Hematopoietic multipotent progenitor cell treated with erythropoietin and hydrocortisone succinate and interleukin-3 and kit ligand, for 8 days (in vitro differentiated cells): ENCODE measurements at regions not wholly inside any gene's neighbourhood (a gene's known extent, or its start where the extent isn't known, plus 50 kb on each side); places are given as distances from the start of the nearest gene placed in this dataset.

ENCODE experiments used
- DNase-seq: peaks from one replicate; pipeline ENCODE4 v3.0.0-alpha.2; 2015

DNA sequence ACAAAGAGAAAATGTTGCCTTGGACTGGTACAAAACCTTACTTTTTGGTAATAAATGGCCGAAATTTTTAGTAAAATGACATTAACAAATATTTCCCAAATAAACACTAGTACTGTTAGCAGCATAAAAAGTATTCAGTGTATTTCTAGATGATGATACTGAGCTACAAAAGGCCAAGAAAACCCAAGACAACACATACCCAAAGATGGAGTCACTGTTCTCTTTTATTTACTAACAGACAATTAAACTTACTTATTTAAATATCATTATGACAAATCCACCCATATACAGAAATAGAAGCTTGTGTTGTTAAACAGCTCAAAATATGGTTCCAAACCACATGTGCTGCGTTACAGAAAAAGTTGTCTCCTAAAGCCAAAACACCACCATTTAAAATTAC lies 239.9 kb downstream of the ZEB2 start:
- DNase-seq = no peak

- DNase-seq = no peak
Measured at GRCh38 chr2:144279165-144279564, 240.8 kb downstream of the ZEB2 start.

DNA sequence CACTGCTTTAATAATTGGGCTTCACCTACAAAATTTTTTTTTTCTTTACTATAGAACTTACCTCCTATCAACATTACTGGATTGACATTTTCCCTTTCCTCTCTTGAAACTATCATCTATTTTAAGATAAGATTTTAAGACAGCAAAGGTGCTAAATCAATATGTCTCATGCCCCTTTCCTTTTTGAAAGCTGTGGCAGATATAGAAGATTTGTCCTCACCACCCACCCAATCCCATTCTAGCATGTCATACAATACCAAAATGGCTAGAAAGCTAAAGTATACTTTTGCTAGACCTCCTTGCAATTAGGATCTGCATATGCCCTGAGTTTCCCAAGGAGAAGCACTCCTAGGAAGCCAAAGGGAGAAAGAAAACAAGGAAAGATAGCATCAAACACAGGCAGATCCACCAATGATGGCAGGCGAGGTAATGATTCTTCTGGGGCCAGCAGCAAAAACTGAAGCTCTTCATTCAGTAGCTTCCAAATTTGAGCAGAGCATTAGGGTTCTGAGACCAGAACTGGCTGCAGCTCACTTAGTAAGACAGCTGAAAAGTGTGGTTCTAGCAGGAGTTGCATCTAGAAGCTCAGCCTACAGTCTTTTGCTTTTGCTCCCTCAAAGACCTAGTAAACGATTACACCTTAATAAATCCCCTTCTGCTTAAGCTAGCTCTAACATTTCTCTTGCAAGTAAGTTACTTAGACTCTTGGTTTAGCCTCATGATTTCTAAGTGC lies 242.1 kb downstream of the ZEB2 start:
- no peak for DNase-seq

DNA sequence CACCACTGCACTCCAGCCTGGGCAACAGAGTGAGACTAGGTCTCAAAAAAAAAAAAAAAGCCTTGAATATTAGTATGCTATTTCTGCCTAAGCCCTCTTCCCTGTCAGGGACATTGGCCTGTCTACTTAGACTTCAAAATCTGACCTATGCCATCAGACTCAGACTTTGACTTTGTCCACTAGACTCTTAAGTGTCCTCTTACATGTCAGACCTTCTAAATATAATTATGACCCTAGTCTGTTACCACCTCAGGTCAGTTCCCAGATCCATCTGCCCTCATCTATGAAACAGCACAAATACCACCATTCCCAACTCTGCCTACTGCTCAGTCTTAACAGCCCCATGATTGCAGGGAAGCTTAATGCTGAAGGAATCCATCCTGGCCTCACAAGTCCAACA lies 244.6 kb downstream of the ZEB2 start:
- DNase-seq = no peak

GRCh38 chr2:144274131-144274530 lies 245.8 kb downstream of the ZEB2 start:
- no peak for DNase-seq

DNA sequence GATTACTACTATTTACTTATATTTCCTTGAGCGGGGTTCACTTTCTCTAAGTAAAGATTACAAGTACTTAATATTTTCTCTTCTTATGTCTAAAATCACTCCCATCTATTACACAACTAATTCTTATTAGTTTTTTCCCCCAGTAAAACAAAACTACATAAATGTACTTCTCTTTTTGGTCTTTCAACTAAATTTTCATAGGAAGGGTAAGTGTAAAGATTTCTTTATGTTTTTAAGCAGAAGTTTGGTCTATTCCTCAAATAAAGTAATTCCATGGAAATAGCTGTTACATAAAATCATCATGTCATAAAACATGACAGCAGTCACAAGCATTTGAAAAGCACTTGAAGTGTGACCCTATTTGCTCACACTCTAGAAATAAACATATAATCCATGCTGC lies 249.0 kb downstream of the ZEB2 start:
- DNase-seq = no peak

DNA sequence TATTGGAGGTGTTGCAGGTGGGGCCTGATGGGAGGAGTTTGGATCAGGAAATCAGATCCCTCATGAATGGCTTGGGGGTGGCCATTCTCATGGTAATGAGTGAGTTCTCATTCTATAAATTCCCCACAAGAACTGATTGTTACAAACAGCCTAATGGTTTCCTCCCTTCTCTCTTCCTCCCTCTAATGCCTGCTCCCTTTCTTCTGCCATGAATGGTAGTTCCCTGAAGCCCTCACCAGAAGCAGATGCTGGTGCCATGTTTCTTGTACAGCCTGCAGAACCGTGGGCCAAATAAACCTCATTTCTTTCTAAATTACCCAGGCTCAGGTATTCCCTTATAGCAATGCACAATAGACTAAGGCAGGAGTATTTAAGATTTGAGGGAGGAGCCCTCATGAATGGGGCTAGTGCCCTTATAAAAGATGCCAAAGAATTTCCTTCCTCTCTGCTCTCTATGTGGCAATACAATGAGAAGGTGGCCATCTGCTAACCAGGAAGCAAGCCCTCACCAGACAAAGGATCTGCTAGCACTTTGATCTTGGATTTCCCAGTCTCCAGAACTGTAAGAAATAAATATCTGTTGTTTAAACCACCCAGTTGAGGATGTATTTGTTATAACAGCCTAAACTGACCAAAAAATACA lies 251.8 kb downstream of the ZEB2 start:
- DNase-seq = no peak

GRCh38 chr2:144267239-144267638 lies 252.7 kb downstream of the ZEB2 start:
- DNase-seq = peak; percentile 78

DNA sequence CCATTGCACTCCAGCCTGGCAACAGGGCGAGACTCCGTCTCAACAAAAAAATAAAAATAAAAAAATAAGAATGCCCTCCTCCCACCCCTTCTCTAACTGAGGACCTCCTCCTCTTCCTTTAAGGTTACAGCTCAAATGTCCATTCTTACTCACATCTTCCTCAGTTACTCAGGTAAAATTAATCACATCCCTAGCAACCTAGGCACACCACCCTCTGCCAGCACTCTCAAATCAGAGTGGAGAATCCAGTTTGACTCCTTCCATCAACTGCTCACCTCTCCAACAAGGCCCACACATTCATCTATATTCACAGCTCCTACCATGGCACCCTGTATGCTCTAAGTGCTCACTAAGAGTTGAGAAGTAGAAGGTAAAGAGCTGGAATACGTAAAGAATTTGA lies 254.3 kb downstream of the ZEB2 start:
- DNase-seq = no peak

GRCh38 chr2:144261966-144262365 lies 258.0 kb downstream of the ZEB2 start:
- DNase-seq = no peak

DNA sequence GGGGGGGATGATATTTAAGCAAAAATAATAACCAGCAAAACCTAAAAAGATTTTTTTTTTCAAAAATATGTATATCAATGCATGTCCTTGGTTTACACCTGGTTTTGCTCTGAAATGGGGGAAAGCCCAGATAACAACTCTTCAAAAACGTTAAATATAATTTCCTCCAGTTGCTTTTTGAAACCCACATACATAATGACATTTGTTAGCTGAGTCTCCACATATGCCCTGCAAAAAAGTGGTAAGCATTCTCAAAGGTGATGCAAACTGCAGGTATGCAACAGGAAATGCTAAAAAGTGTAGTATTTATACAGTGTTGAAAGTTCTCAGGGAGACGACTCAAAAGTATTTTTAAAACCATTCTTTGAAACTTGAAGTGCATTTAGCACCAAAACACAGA lies 258.6 kb downstream of the ZEB2 start:
- DNase-seq = no peak

DNA sequence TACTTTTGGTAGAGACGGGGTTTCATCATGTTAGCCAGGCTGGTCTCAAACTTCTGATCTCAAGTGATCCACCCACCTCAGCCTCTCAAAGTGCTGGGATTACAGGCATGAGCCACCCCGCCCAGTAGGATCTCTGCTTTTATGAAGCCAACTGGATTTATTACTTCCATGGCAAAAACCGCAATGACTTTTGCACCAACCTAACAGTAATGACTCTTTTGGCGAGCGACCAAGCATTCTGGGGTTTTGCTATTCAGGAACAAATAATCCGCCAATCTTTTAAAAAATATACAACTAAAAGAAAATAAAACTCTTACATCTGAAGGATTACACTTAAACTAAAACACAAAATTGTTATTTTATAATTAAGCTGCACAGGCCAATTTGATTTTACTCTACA lies 260.6 kb downstream of the ZEB2 start:
- DNase-seq = no peak

- no peak for DNase-seq
Measured at GRCh38 chr2:144258154-144258553, 261.8 kb downstream of the ZEB2 start.

DNA sequence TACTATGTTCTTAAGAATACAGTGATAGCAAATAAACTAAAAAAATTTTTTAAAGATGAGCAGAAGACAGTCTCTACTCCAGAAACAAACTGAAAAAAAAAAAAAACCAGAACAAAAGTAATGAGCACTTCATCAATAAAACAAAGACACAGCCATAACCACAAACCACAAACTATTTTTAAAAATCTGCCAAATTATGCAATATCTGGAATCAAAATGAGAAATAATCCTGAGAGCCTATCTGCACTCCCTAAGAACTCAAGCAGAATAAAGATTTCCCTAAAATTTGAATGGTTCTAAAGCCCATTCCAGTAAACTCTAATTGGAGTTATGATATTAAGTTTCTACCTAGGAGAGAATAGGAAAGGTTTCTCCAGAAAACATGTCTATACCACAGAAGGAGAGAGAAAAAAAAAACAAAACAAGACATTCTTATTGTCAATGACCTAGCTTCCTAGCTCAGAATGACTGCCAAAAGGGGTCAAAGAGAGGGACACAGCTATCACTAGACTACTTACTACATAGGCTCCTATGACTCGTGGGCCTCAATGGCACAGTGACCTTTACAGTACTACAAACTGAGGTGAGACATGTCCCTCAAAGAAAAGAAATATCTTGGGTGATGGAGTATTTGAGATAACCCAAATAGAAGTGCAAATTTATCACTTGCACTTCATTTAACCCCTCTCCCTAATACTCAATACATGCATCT lies 262.8 kb downstream of the ZEB2 start:
- no peak for DNase-seq

DNA sequence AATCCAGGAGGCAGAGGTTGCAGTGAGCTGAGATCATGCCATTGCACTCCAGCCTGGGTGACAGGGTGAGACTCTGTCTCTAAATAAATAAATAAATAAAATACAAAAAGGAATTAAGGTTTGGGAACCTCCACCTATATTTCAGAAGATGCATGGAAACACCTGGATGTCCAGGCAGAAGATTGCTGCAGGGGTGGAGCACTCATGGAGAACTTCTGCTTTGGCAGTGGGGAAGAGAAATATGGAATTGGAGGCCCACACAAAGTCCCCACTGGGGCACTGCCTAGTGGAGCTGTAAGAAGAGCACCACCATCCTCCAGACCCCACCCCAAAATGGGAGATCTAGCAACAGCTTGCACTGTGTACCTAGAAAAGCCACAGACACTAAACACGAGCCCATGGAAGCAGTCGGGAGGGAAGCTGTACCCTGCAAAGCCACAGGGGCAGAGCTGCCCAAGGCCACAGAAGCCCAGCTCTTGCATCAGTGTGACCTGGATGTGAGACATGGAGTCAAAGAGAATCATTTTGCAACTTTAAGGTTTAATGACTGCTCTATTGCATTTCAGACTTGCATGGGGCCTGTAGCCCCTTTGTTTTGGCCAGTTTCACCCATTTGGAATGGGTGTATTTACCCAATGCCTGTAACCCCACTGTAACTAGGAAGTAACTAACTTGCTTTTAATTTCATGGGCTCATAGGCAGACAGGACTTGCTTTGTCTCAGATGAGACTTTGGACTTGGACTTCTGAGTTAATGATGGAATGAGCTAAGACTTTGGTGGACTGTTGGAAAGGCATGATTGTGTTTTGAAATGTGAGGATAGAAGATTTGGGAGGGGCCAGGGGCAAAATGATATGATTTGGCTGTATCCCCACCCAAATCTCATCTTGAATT lies 265.3 kb downstream of the ZEB2 start:
- no peak for DNase-seq

- DNase-seq = no peak
Measured at GRCh38 chr2:144253743-144254142, 266.2 kb downstream of the ZEB2 start.

- DNase-seq = no peak
Measured at GRCh38 chr2:144252694-144253093, 267.2 kb downstream of the ZEB2 start.

DNA sequence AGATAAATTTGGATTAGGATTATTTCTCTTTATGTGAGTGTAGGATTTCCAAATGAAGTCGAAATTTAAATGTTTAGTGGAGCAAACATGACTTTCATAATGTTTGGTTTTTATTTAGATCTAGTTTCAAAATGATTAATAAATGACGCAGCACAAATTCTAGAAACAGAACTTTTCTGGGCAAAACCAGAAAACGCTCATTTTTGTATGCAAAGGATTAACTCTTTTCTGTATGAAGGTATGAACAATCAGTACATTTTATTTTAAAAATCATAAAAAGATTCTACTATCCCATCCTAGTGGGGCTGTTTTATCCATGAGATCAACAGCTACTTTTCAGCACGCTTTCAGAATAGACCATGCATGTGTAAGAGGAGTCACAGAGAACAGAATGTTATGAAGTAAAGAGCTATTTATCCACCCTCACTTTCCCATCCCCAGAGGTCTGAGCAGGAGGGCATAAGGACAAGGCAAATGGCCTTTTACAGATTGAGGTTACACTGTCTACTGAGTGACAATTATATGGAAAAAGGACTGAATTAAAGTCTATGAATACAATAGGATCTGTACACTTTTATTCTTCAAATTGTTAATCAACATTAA lies 270.8 kb downstream of the ZEB2 start:
- DNase-seq = no peak

DNA sequence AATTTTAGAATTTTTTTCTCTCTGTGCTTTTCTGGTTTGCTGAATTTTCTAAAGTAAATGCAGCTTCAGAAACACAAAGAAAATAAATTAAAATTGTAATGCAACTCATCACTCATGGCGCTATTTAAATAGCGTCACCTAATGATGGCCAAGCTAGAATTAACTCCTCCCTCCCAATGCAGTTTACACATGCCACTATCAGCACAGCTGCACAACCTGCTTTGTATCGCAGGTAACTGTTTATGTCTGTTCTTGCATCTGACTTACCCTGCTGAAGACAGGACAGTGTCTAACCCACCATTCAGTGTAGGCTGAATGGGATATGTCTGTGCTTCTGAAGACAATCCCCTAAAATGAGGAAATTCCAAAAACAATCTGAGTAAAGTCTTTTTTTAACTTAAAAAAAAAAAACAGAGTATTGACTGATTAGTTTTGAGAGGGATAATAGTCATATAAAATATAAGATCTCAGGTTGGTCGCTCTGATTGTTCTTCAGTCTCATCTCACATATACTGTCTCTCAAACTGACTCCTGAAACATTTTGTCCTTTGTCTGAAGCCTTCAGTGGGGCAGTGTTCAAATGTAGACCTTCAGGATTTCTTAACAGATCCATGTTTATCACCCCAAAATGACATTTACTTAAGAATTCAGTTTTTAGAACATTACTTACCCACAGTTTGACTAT lies 271.4 kb downstream of the ZEB2 start:
- DNase-seq = no peak

- no peak for DNase-seq
Measured at GRCh38 chr2:144244938-144245337, 275.0 kb downstream of the ZEB2 start.

- DNase-seq = no peak
Measured at GRCh38 chr2:144242311-144242710, 277.6 kb downstream of the ZEB2 start.

DNA sequence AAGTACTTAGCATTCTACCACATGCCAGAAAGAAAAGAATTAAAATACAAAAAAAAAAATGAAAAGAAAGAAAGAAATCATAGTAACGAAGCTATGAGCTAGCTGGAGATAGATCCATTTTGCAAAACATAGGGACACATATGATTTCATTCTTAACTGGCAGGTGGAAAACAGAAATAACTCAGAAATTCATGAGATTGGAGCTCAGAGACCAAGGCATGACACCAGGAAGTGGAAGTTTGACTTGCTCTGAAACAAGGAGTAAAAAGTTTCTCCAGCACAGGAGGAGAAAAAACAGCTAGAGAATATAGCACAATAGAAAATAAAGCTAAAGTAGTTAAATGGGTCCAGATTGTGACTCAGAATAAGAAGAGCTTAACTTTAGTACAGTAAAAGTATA lies 278.1 kb downstream of the ZEB2 start:
- DNase-seq = no peak
